ENCODE measurements at regions not wholly inside any gene's neighbourhood (a gene's known extent, or its start where the extent isn't known, plus 50 kb on each side); places are given as distances from the start of the nearest gene placed in this dataset. TPM values are rescaled to one million over a fixed set of nuclear protein-coding genes. Genes with fewer than 3 reads are reported as not detected.

Small RNAs in the stretch of these regions (small RNA-seq; reads per million reads assigned to genes)
- gene RF00271 (ENCODE audit: insufficient read depth) = not detected

All from H1 (cell line).